ENCODE measurements at regions not wholly inside any gene's neighbourhood (a gene's known extent, or its start where the extent isn't known, plus 50 kb on each side); places are given as distances from the start of the nearest gene placed in this dataset.

- DNase-seq = no peak
These were observed 221.8 kb downstream of the SNX18 start for GRCh38 chr5:54739371-54739770.

- no peak for DNase-seq
These were observed 221.4 kb downstream of the SNX18 start for GRCh38 chr5:54738973-54739367.

- DNase-seq = no peak
These were observed 220.8 kb downstream of the SNX18 start for GRCh38 chr5:54738118-54738972.

GRCh38 chr5:54736003-54736797, 218.6 kb downstream of the SNX18 start:
- DNase-seq = no peak

- DNase-seq = no peak
These were observed 215.5 kb downstream of the SNX18 start for GRCh38 chr5:54733101-54733500.

- DNase-seq = no peak
These were observed 214.5 kb downstream of the SNX18 start for GRCh38 chr5:54732108-54732507.

GRCh38 chr5:54728588-54728915, 211.0 kb downstream of the SNX18 start:
- no peak for DNase-seq

- no peak for DNase-seq
These were observed 210.5 kb downstream of the SNX18 start for GRCh38 chr5:54727874-54728587.

- no peak for DNase-seq
These were observed 208.1 kb downstream of the SNX18 start for GRCh38 chr5:54725391-54726280.

- DNase-seq = no peak
These were observed 205.4 kb downstream of the SNX18 start for GRCh38 chr5:54722846-54723433.

GRCh38 chr5:54721951-54722654, 204.5 kb downstream of the SNX18 start:
- DNase-seq = no peak

GRCh38 chr5:54721116-54721515, 203.6 kb downstream of the SNX18 start:
- DNase-seq = no peak

GRCh38 chr5:54720341-54720740, 202.8 kb downstream of the SNX18 start:
- DNase-seq = no peak

GRCh38 chr5:54719384-54720283, 202.1 kb downstream of the SNX18 start:
- no peak for DNase-seq

- DNase-seq = no peak
These were observed 201.1 kb downstream of the SNX18 start for GRCh38 chr5:54718656-54719055.

GRCh38 chr5:54717870-54718269, 200.3 kb downstream of the SNX18 start:
- DNase-seq = no peak

- no peak for DNase-seq
These were observed 199.9 kb downstream of the SNX18 start for GRCh38 chr5:54717459-54717858.

GRCh38 chr5:54713923-54714581, 196.5 kb downstream of the SNX18 start:
- DNase-seq = no peak

GRCh38 chr5:54709096-54709495, 191.5 kb downstream of the SNX18 start:
- no peak for DNase-seq

- DNase-seq = no peak
These were observed 190.3 kb downstream of the SNX18 start for GRCh38 chr5:54707841-54708240.

All from NCI-H2081 (cell line).